ENCODE measurements at regions not wholly inside any gene's neighbourhood (a gene's known extent, or its start where the extent isn't known, plus 50 kb on each side); places are given as distances from the start of the nearest gene placed in this dataset.

DNA sequence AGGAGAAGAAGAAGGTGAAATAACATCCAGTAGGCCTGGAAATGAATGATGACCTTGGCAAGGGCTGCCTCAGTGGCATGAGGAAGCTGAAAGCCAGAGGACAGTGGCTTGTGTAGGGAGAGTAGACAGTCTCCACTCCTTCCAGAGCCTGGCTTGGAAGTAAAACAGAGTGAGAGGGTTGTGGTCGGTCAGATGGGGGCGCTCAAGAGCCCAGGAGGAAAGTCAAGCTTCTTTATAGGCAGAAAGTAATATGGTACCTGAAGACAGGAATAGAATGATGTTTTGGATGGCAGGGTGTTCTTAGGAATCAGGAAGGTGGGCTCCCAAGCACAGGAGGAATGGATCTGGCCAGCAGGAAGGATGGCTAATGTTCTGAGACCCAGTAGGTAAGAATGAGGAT lies 75.1 kb upstream of the TSC22D1 start:
- Histone ChIP-seq H4K8ac (ENCODE audit: low read depth, low read length) (no peak overlapping the region), H2BK15ac (ENCODE audit: low read length) (no peak overlapping the region), H4K91ac (ENCODE audit: low read depth, low read length, poor library complexity) (no peak overlapping the region), H3K4me1 (ENCODE audit: control insufficient read depth in 2 of 2, insufficient read depth in 1 of 2, low read depth in 1 of 2, low read length in 2 of 2) (peaks cover 5 to 6% of the 10 kb centered on the region in 2 donors), H3K27ac (replicated peaks; ENCODE audit: low read length) (no peak overlapping the region), H3K36me3 (replicated peaks in 1 of 2; ENCODE audit: control insufficient read depth in 2 of 2, insufficient read depth in 2 of 2, low read length in 2 of 2) (no peaks in the 10 kb centered on the region), H3K27me3 (ENCODE audit: control insufficient read depth in 3 of 3, insufficient read depth in 3 of 3, low read depth in 1 of 3, low read length in 3 of 3) (peaks cover 0 to 2% (median 0%) of the 10 kb centered on the region in 3 experiments), H2AFZ (ENCODE audit: low read length) (no peak overlapping the region), H3K18ac (ENCODE audit: low read length) (no peak overlapping the region), H3K9me3 (replicated peaks in 1 of 2; ENCODE audit: control insufficient read depth in 2 of 2, insufficient read depth in 1 of 2, low read depth in 1 of 2, low read length in 2 of 2) (no peaks in the 10 kb centered on the region), H3K4ac (ENCODE audit: low read length) (no peak overlapping the region), H2BK12ac (ENCODE audit: low read length) (no peak overlapping the region), H3K79me1 (ENCODE audit: low read depth, low read length) (no peaks in the 10 kb centered on the region), H3K4me3 (ENCODE audit: low read length in 2 of 2) (no peak overlapping the region), H3K9ac (ENCODE audit: low read depth, low read length, poor library complexity) (no peak overlapping the region), H3K4me2 (ENCODE audit: insufficient read depth, low read length, poor library complexity, severe bottlenecking) (no peak overlapping the region), H3K23ac (ENCODE audit: low read depth, low read length, poor library complexity) (no peak overlapping the region), H2BK5ac (ENCODE audit: low read length) (no peak overlapping the region), H2AK5ac (ENCODE audit: low read depth, low read length) (no peak overlapping the region), H2BK120ac (ENCODE audit: low read depth, low read length) (no peak overlapping the region), H3K14ac (ENCODE audit: low read length) (no peak overlapping the region)
- no CpG with 5 or more reads among the region's 2 CpGs for WGBS, 2 donors (ENCODE audit: extremely low coverage in 2 of 2, insufficient read length in 2 of 2, insufficient replicate concordance in 1 of 2)
- no peak for DNase-seq (ENCODE audit: low spot score)

DNA sequence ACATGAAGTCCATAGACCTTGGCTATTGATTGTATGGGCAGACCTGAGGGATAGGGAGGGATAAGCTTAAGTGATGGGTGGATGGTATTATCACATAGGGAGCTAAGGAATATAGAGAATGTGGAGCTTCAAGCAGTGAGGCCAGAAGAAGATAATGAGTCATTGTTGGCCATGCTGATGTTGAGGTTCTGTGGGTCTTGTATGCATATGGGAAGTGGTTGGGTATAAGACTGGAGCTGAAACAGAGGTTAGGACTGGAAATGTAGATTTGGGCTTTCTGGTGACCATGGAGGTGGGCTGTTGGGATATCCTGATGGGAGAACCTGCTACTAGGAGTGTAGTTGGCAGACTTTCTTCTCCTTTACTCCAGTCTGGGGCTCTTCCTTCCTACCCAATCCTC lies 73.7 kb upstream of the TSC22D1 start:
- H3K23ac ChIP-seq (ENCODE audit: low read depth, low read length, poor library complexity) = no peak overlapping the region
- H3K27me3 ChIP-seq (ENCODE audit: control insufficient read depth in 3 of 3, insufficient read depth in 3 of 3, low read depth in 1 of 3, low read length in 3 of 3) = peaks cover 0 to 2% (median 0%) of the 10 kb centered on the region in 3 experiments
- no peak overlapping the region for H3K4ac ChIP-seq (ENCODE audit: low read length)
- no peak overlapping the region for H2BK12ac ChIP-seq (ENCODE audit: low read length)
- no peak for DNase-seq (ENCODE audit: low spot score)
- no peak overlapping the region for H4K8ac ChIP-seq (ENCODE audit: low read depth, low read length)
- no peaks in the 10 kb centered on the region for H3K79me1 ChIP-seq (ENCODE audit: low read depth, low read length)
- H3K9ac ChIP-seq (ENCODE audit: low read depth, low read length, poor library complexity) = no peak overlapping the region
- H3K27ac ChIP-seq (replicated peaks; ENCODE audit: low read length) = no peak overlapping the region
- H3K36me3 ChIP-seq (replicated peaks in 1 of 2; ENCODE audit: control insufficient read depth in 2 of 2, insufficient read depth in 2 of 2, low read length in 2 of 2) = no peaks in the 10 kb centered on the region
- H2BK5ac ChIP-seq (ENCODE audit: low read length) = no peak overlapping the region
- no peak overlapping the region for H2BK15ac ChIP-seq (ENCODE audit: low read length)
- H3K4me1 ChIP-seq (ENCODE audit: control insufficient read depth in 2 of 2, insufficient read depth in 1 of 2, low read depth in 1 of 2, low read length in 2 of 2) = peaks cover 4 to 6% of the 10 kb centered on the region in 2 donors
- H3K18ac ChIP-seq (ENCODE audit: low read length) = no peak overlapping the region
- H3K9me3 ChIP-seq (replicated peaks in 1 of 2; ENCODE audit: control insufficient read depth in 2 of 2, insufficient read depth in 1 of 2, low read depth in 1 of 2, low read length in 2 of 2) = no peaks in the 10 kb centered on the region
- H3K4me3 ChIP-seq (ENCODE audit: low read length in 2 of 2) = no peak overlapping the region
- H3K14ac ChIP-seq (ENCODE audit: low read length) = no peak overlapping the region
- no peak overlapping the region for H2AK5ac ChIP-seq (ENCODE audit: low read depth, low read length)
- no peak overlapping the region for H2BK120ac ChIP-seq (ENCODE audit: low read depth, low read length)
- H3K4me2 ChIP-seq (ENCODE audit: insufficient read depth, low read length, poor library complexity, severe bottlenecking) = no peak overlapping the region
- H2AFZ ChIP-seq (ENCODE audit: low read length) = no peak overlapping the region
- no peak overlapping the region for H4K91ac ChIP-seq (ENCODE audit: low read depth, low read length, poor library complexity)

DNA sequence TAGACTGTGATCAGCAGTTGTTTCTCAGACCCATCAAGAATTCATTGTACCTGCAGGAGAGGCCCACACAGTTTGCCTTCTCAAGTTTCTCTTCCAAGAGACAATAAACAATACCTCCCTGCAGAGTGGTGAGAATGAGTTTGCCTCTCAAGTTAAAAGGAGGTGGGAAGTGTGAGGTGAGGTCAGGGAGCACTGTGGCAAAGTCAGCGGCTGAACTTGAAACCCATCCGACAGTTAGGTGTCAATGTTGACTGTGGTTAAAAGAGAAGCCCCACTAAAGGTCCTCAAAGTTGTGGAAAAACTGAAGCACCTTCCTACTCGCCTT lies 72.9 kb upstream of the TSC22D1 start:
- Histone ChIP-seq H2BK15ac (ENCODE audit: low read length) (no peak overlapping the region), H2BK5ac (ENCODE audit: low read length) (no peak overlapping the region), H4K8ac (ENCODE audit: low read depth, low read length) (no peak overlapping the region), H3K4me3 (ENCODE audit: low read length in 2 of 2) (no peak overlapping the region), H3K23ac (ENCODE audit: low read depth, low read length, poor library complexity) (no peak overlapping the region), H3K79me1 (ENCODE audit: low read depth, low read length) (no peaks in the 10 kb centered on the region), H3K14ac (ENCODE audit: low read length) (no peak overlapping the region), H3K36me3 (replicated peaks in 1 of 2; ENCODE audit: control insufficient read depth in 2 of 2, insufficient read depth in 2 of 2, low read length in 2 of 2) (no peaks in the 10 kb centered on the region), H2AFZ (ENCODE audit: low read length) (no peak overlapping the region), H3K18ac (ENCODE audit: low read length) (no peak overlapping the region), H2BK12ac (ENCODE audit: low read length) (no peak overlapping the region), H3K9me3 (replicated peaks in 1 of 2; ENCODE audit: control insufficient read depth in 2 of 2, insufficient read depth in 1 of 2, low read depth in 1 of 2, low read length in 2 of 2) (no peaks in the 10 kb centered on the region), H3K4me1 (ENCODE audit: control insufficient read depth in 2 of 2, insufficient read depth in 1 of 2, low read depth in 1 of 2, low read length in 2 of 2) (peaks cover 4 to 6% of the 10 kb centered on the region in 2 donors), H3K27me3 (ENCODE audit: control insufficient read depth in 3 of 3, insufficient read depth in 3 of 3, low read depth in 1 of 3, low read length in 3 of 3) (peaks cover 0 to 2% (median 0%) of the 10 kb centered on the region in 3 experiments), H2AK5ac (ENCODE audit: low read depth, low read length) (no peak overlapping the region), H3K27ac (replicated peaks; ENCODE audit: low read length) (no peak overlapping the region), H3K4ac (ENCODE audit: low read length) (no peak overlapping the region), H3K4me2 (ENCODE audit: insufficient read depth, low read length, poor library complexity, severe bottlenecking) (no peak overlapping the region), H3K9ac (ENCODE audit: low read depth, low read length, poor library complexity) (no peak overlapping the region), H4K91ac (ENCODE audit: low read depth, low read length, poor library complexity) (no peak overlapping the region), H2BK120ac (ENCODE audit: low read depth, low read length) (no peak overlapping the region)
- DNase-seq (ENCODE audit: low spot score) = no peak
- WGBS, 2 donors (ENCODE audit: extremely low coverage in 2 of 2, insufficient read length in 2 of 2, insufficient replicate concordance in 1 of 2) = no CpG with 5 or more reads among the region's 3 CpGs

DNA sequence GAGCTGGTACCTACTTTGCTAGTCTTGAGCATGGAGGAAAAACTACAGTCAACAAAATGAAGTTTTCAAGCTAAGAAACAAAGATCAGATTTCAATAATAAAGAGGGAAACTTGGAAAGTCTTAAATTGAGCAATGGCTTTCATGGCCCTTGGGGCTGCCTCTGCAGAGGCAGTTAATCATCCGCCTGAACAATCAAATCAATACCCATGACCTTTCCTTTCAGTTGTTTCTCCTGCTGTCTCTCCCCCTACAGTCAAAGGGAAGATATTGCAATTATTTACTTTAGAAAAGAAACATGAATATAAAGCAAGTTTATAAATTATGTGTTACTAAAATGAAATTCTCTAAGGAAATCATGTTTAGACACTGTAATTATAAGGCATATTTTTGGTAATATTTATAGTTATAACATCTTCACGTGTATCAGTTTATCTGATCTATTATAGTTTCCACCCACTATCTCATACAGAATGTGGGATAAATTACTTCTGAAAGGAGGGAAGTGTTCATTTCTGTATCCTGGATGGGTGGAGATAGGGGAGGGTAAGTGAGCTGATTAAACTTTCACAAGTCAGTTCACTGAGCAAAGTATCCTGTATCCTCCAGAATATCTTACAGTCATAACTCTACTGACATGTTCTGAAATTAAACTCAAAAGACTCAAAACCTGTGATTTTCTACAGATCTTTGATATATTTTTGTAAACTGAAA lies 72.4 kb upstream of the TSC22D1 start:
- H2BK5ac ChIP-seq (ENCODE audit: low read length) = no peak overlapping the region
- H3K18ac ChIP-seq (ENCODE audit: low read length) = no peak overlapping the region
- no peak overlapping the region for H3K4me3 ChIP-seq (ENCODE audit: low read length in 2 of 2)
- WGBS, 2 donors (ENCODE audit: extremely low coverage in 2 of 2, insufficient read length in 2 of 2, insufficient replicate concordance in 1 of 2) = no CpG with 5 or more reads among the region's 2 CpGs
- no peak overlapping the region for H4K91ac ChIP-seq (ENCODE audit: low read depth, low read length, poor library complexity)
- H2BK12ac ChIP-seq (ENCODE audit: low read length) = no peak overlapping the region
- peaks cover 0 to 2% (median 0%) of the 10 kb centered on the region in 3 experiments for H3K27me3 ChIP-seq (ENCODE audit: control insufficient read depth in 3 of 3, insufficient read depth in 3 of 3, low read depth in 1 of 3, low read length in 3 of 3)
- H3K4ac ChIP-seq (ENCODE audit: low read length) = no peak overlapping the region
- peaks cover 4 to 6% of the 10 kb centered on the region in 2 donors for H3K4me1 ChIP-seq (ENCODE audit: control insufficient read depth in 2 of 2, insufficient read depth in 1 of 2, low read depth in 1 of 2, low read length in 2 of 2)
- no peak overlapping the region for H4K8ac ChIP-seq (ENCODE audit: low read depth, low read length)
- no peak overlapping the region for H3K23ac ChIP-seq (ENCODE audit: low read depth, low read length, poor library complexity)
- H3K36me3 ChIP-seq (replicated peaks in 1 of 2; ENCODE audit: control insufficient read depth in 2 of 2, insufficient read depth in 2 of 2, low read length in 2 of 2) = no peaks in the 10 kb centered on the region
- no peak overlapping the region for H3K4me2 ChIP-seq (ENCODE audit: insufficient read depth, low read length, poor library complexity, severe bottlenecking)
- H3K9ac ChIP-seq (ENCODE audit: low read depth, low read length, poor library complexity) = no peak overlapping the region
- H3K14ac ChIP-seq (ENCODE audit: low read length) = no peak overlapping the region
- H2BK120ac ChIP-seq (ENCODE audit: low read depth, low read length) = no peak overlapping the region
- H3K79me1 ChIP-seq (ENCODE audit: low read depth, low read length) = no peaks in the 10 kb centered on the region
- no peaks in the 10 kb centered on the region for H3K9me3 ChIP-seq (replicated peaks in 1 of 2; ENCODE audit: control insufficient read depth in 2 of 2, insufficient read depth in 1 of 2, low read depth in 1 of 2, low read length in 2 of 2)
- H3K27ac ChIP-seq (replicated peaks; ENCODE audit: low read length) = no peak overlapping the region
- H2AFZ ChIP-seq (ENCODE audit: low read length) = no peak overlapping the region
- no peak overlapping the region for H2BK15ac ChIP-seq (ENCODE audit: low read length)
- DNase-seq (ENCODE audit: low spot score) = no peak
- no peak overlapping the region for H2AK5ac ChIP-seq (ENCODE audit: low read depth, low read length)
